ENCODE measurements at regions not wholly inside any gene's neighbourhood (a gene's known extent, or its start where the extent isn't known, plus 50 kb on each side); places are given as distances from the start of the nearest gene placed in this dataset.

GRCh38 chr9:13461414-13461991 is 182.0 kb upstream of the MPDZ start:
- H3K27ac Mint-ChIP-seq, result no peak overlapping the region
- no peak overlapping the region for H3K4me3 Mint-ChIP-seq
- no peak for DNase-seq
- ChIA-PET CTCF (no interaction called here), POLR2A (no interaction called here)
- no peaks in the 10 kb centered on the region for H3K27me3 Mint-ChIP-seq
- peaks cover 8% of the 10 kb centered on the region for H3K9me3 Mint-ChIP-seq
- no peaks in the 10 kb centered on the region for H3K4me1 Mint-ChIP-seq
- H3K36me3 Mint-ChIP-seq (ENCODE audit: low read depth), result no peaks in the 10 kb centered on the region

- Mint-ChIP-seq H3K4me1 (no peaks in the 10 kb centered on the region), H3K27ac (no peak overlapping the region), H3K4me3 (no peak overlapping the region), H3K36me3 (ENCODE audit: low read depth) (no peaks in the 10 kb centered on the region), H3K9me3 (peaks cover 6% of the 10 kb centered on the region), H3K27me3 (no peaks in the 10 kb centered on the region)
- CTCF ChIA-PET, result interaction anchor here (0.8 kb wide), 1 partner anchor 26 kb away, joined by 3 read pairs; no protein-coding TSS in a partner anchor
- DNase-seq, result no peak
- POLR2A ChIA-PET, result no interaction called here
These were observed 179.6 kb upstream of the MPDZ start for GRCh38 chr9:13459071-13459470.

GRCh38 chr9:13457795-13458194 is 178.3 kb upstream of the MPDZ start:
- H3K4me3 Mint-ChIP-seq, result no peak overlapping the region
- ChIA-PET CTCF (interaction anchor here (0.8 kb wide), 1 partner anchor 35 kb away, joined by 3 read pairs; no protein-coding TSS in a partner anchor), POLR2A (no interaction called here)
- no peak for DNase-seq
- H3K36me3 Mint-ChIP-seq (ENCODE audit: low read depth), result no peaks in the 10 kb centered on the region
- no peaks in the 10 kb centered on the region for H3K27me3 Mint-ChIP-seq
- H3K27ac Mint-ChIP-seq, result no peak overlapping the region
- peaks cover 3% of the 10 kb centered on the region for H3K9me3 Mint-ChIP-seq
- H3K4me1 Mint-ChIP-seq, result no peaks in the 10 kb centered on the region

GRCh38 chr9:13450723-13451122 is 171.2 kb upstream of the MPDZ start:
- no peaks in the 10 kb centered on the region for H3K9me3 Mint-ChIP-seq
- H3K27me3 Mint-ChIP-seq, result no peaks in the 10 kb centered on the region
- H3K4me1 Mint-ChIP-seq, result no peaks in the 10 kb centered on the region
- H3K36me3 Mint-ChIP-seq (ENCODE audit: low read depth), result no peaks in the 10 kb centered on the region
- ChIA-PET POLR2A (no interaction called here), CTCF (no interaction called here)
- DNase-seq, result no peak
- no peak overlapping the region for H3K4me3 Mint-ChIP-seq
- no peak overlapping the region for H3K27ac Mint-ChIP-seq

GRCh38 chr9:13448482-13448881 is 169.0 kb upstream of the MPDZ start:
- no peaks in the 10 kb centered on the region for H3K4me1 Mint-ChIP-seq
- no peak overlapping the region for H3K27ac Mint-ChIP-seq
- no peak overlapping the region for H3K4me3 Mint-ChIP-seq
- no peak for DNase-seq
- no peaks in the 10 kb centered on the region for H3K27me3 Mint-ChIP-seq
- ChIA-PET CTCF (no interaction called here), POLR2A (no interaction called here)
- no peaks in the 10 kb centered on the region for H3K9me3 Mint-ChIP-seq
- no peaks in the 10 kb centered on the region for H3K36me3 Mint-ChIP-seq (ENCODE audit: low read depth)

GRCh38 chr9:13447843-13448422 is 168.4 kb upstream of the MPDZ start:
- Mint-ChIP-seq H3K4me1 (no peaks in the 10 kb centered on the region), H3K9me3 (no peaks in the 10 kb centered on the region), H3K27ac (no peak overlapping the region), H3K36me3 (ENCODE audit: low read depth) (no peaks in the 10 kb centered on the region), H3K27me3 (no peaks in the 10 kb centered on the region), H3K4me3 (no peak overlapping the region)
- ChIA-PET CTCF (interaction anchor here (0.7 kb wide), 1 partner anchor 42 kb away, joined by 3 read pairs; no protein-coding TSS in a partner anchor), POLR2A (no interaction called here)
- DNase-seq, result no peak

- no peak overlapping the region for H3K27ac Mint-ChIP-seq
- H3K4me1 Mint-ChIP-seq, result no peaks in the 10 kb centered on the region
- no peak overlapping the region for H3K4me3 Mint-ChIP-seq
- H3K27me3 Mint-ChIP-seq, result no peaks in the 10 kb centered on the region
- ChIA-PET CTCF (interaction anchor here (0.7 kb wide), 1 partner anchor 43 kb away, joined by 3 read pairs; no protein-coding TSS in a partner anchor), POLR2A (no interaction called here)
- H3K36me3 Mint-ChIP-seq (ENCODE audit: low read depth), result no peaks in the 10 kb centered on the region
- H3K9me3 Mint-ChIP-seq, result no peaks in the 10 kb centered on the region
- DNase-seq, result no peak
These were observed 167.7 kb upstream of the MPDZ start for GRCh38 chr9:13446938-13447842.

GRCh38 chr9:13446286-13446937 is 166.9 kb upstream of the MPDZ start:
- ChIA-PET POLR2A (no interaction called here), CTCF (interaction anchor here (1.1 kb wide), 1 partner anchor 18 kb away, joined by 3 read pairs; no protein-coding TSS in a partner anchor)
- Mint-ChIP-seq H3K36me3 (ENCODE audit: low read depth) (no peaks in the 10 kb centered on the region), H3K27me3 (no peaks in the 10 kb centered on the region), H3K4me1 (no peaks in the 10 kb centered on the region), H3K4me3 (no peak overlapping the region), H3K27ac (no peak overlapping the region), H3K9me3 (no peaks in the 10 kb centered on the region)
- no peak for DNase-seq

GRCh38 chr9:13445103-13445500 is 165.6 kb upstream of the MPDZ start:
- no peak for DNase-seq
- no peaks in the 10 kb centered on the region for H3K9me3 Mint-ChIP-seq
- H3K27ac Mint-ChIP-seq, result no peak overlapping the region
- CTCF ChIA-PET, result no interaction called here
- no peak overlapping the region for H3K4me3 Mint-ChIP-seq
- no peaks in the 10 kb centered on the region for H3K27me3 Mint-ChIP-seq
- H3K4me1 Mint-ChIP-seq, result no peaks in the 10 kb centered on the region
- no peaks in the 10 kb centered on the region for H3K36me3 Mint-ChIP-seq (ENCODE audit: low read depth)
- POLR2A ChIA-PET, result no interaction called here

- Mint-ChIP-seq H3K36me3 (ENCODE audit: low read depth) (no peaks in the 10 kb centered on the region), H3K4me3 (no peak overlapping the region), H3K27ac (no peak overlapping the region), H3K9me3 (no peaks in the 10 kb centered on the region), H3K4me1 (no peaks in the 10 kb centered on the region), H3K27me3 (no peaks in the 10 kb centered on the region)
- DNase-seq, result no peak
- ChIA-PET POLR2A (no interaction called here), CTCF (no interaction called here)
These were observed 165.0 kb upstream of the MPDZ start for GRCh38 chr9:13444245-13445102.

GRCh38 chr9:13443346-13444244 is 164.1 kb upstream of the MPDZ start:
- ChIA-PET CTCF (no interaction called here), POLR2A (interaction anchor here (0.6 kb wide), 1 partner anchor 664 kb away, joined by 3 read pairs; no protein-coding TSS in a partner anchor)
- no peaks in the 10 kb centered on the region for H3K9me3 Mint-ChIP-seq
- no peak overlapping the region for H3K27ac Mint-ChIP-seq
- H3K36me3 Mint-ChIP-seq (ENCODE audit: low read depth), result no peaks in the 10 kb centered on the region
- H3K4me1 Mint-ChIP-seq, result no peaks in the 10 kb centered on the region
- H3K27me3 Mint-ChIP-seq, result no peaks in the 10 kb centered on the region
- no peak for DNase-seq
- H3K4me3 Mint-ChIP-seq, result no peak overlapping the region
